OCI-LY1 (cell line): ENCODE measurements at regions not wholly inside any gene's neighbourhood (a gene's known extent, or its start where the extent isn't known, plus 50 kb on each side); places are given as distances from the start of the nearest gene placed in this dataset.

Experiments
- EZH2 ChIP-seq: fragments of 200-600 bp; sonication (generic), shearing (Covaris generic); IDR thresholded peaks from 2 replicates; pipeline ENCODE4 v1.8.0; 2017; ENCODE audit warnings: borderline replicate concordance, mixed run types, mild to moderate bottlenecking, antibody characterized with exemption, low read length, moderate library complexity, mixed read lengths
- TF ChIP-seq, protein P1 (sequence below): fragments of 200-600 bp; sonication (generic), shearing (Covaris generic); IDR thresholded peaks from 2 replicates; pipeline ENCODE4 v1.5.1; 2017; ENCODE audit warnings: mild to moderate bottlenecking, antibody characterized with exemption, low read length, moderate library complexity, mixed read lengths

DNA sequence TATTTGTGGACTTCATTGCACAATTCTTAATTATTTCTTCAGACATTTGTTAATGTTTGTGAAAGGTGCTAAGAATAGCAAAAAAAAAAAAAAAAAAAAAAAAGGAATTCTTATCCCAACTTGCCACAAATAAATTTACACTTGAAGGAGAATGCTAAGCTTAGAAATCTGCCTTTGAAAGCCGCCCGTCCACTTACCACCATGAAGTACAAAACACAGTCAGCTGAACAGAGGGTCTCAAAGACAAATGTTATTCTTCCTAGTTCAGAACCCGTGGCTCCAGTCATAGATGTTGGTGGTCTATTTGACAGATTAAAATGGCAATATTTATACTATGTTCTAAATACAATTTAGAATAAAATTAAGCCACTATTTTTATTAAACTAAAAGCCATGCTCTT lies 141.2 kb downstream of the ELAPOR2 start:
- TF ChIP-seq, protein P1, sequence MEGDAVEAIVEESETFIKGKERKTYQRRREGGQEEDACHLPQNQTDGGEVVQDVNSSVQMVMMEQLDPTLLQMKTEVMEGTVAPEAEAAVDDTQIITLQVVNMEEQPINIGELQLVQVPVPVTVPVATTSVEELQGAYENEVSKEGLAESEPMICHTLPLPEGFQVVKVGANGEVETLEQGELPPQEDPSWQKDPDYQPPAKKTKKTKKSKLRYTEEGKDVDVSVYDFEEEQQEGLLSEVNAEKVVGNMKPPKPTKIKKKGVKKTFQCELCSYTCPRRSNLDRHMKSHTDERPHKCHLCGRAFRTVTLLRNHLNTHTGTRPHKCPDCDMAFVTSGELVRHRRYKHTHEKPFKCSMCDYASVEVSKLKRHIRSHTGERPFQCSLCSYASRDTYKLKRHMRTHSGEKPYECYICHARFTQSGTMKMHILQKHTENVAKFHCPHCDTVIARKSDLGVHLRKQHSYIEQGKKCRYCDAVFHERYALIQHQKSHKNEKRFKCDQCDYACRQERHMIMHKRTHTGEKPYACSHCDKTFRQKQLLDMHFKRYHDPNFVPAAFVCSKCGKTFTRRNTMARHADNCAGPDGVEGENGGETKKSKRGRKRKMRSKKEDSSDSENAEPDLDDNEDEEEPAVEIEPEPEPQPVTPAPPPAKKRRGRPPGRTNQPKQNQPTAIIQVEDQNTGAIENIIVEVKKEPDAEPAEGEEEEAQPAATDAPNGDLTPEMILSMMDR, result no peak
- no peak for TF ChIP-seq EZH2
